Mesothelial cell of epicardium (in vitro differentiated cells): ENCODE measurements at regions not wholly inside any gene's neighbourhood (a gene's known extent, or its start where the extent isn't known, plus 50 kb on each side); places are given as distances from the start of the nearest gene placed in this dataset.
"Not testable (repeated sequence)": the region's sequence is repeated elsewhere in the genome, so short reads cannot be mapped to it uniquely, and the experiment has no call there.

Experiments
- DNase-seq, 2 experiments: peaks; one replicate each; pipeline ENCODE4 v3.0.0; 2021; ENCODE audit warnings: low spot score in 2 of 2; ENCODE audit not compliant: unreplicated experiment in 2 of 2
- H3K27ac Mint-ChIP-seq: 2 replicates; pipeline ENCODE4 v1.8.0; 2021; ENCODE audit warnings: mixed read lengths
- H3K27me3 Mint-ChIP-seq: 2 replicates; pipeline ENCODE4 v1.8.0; 2021; ENCODE audit warnings: low read depth, mixed read lengths
- H3K36me3 Mint-ChIP-seq: 2 replicates; pipeline ENCODE4 v1.8.0; 2021; ENCODE audit warnings: mixed read lengths
- H3K4me1 Mint-ChIP-seq: 2 replicates; pipeline ENCODE4 v1.8.0; 2021; ENCODE audit warnings: mixed read lengths
- H3K4me3 Mint-ChIP-seq: 2 replicates; pipeline ENCODE4 v1.8.0; 2021; ENCODE audit warnings: mild to moderate bottlenecking, moderate library complexity, mixed read lengths
- H3K9me3 Mint-ChIP-seq: 2 replicates; pipeline ENCODE4 v1.8.0; 2021; ENCODE audit warnings: mixed read lengths
- TF ChIP-seq, protein P1 (sequence below): fragments of 200-600 bp; sonication (generic); IDR thresholded peaks from one replicate; pipeline ENCODE4 v1.5.0; 2021; ENCODE audit warnings: antibody characterized with exemption; ENCODE audit not compliant: unreplicated experiment

DNA sequence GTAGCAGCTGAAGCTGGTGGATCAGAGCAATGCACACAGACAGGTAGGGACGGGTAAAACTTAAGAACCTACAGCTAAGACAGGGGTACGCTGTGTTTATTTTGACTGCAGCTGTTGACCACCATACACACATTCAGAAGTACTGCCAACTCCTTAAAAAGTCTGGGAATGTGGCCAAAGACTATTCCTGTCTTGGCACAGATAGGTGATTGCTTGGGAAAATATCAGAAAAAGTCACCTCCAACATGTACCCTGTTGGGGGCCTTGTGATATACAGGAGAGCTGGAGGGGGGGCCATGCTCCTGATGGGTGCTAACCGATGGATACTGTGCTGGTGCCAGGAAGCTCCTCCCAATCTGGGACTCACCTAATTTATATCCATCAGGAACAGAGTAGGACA lies 121.2 kb downstream of the VCX2 start:
- Mint-ChIP-seq H3K4me3 (no peak overlapping the region), H3K4me1 (peaks cover 34% of the 10 kb centered on the region), H3K27ac (no peak overlapping the region), H3K27me3 (no peaks in the 10 kb centered on the region), H3K36me3 (no peaks in the 10 kb centered on the region), H3K9me3 (no peaks in the 10 kb centered on the region)
- TF ChIP-seq, protein P1, sequence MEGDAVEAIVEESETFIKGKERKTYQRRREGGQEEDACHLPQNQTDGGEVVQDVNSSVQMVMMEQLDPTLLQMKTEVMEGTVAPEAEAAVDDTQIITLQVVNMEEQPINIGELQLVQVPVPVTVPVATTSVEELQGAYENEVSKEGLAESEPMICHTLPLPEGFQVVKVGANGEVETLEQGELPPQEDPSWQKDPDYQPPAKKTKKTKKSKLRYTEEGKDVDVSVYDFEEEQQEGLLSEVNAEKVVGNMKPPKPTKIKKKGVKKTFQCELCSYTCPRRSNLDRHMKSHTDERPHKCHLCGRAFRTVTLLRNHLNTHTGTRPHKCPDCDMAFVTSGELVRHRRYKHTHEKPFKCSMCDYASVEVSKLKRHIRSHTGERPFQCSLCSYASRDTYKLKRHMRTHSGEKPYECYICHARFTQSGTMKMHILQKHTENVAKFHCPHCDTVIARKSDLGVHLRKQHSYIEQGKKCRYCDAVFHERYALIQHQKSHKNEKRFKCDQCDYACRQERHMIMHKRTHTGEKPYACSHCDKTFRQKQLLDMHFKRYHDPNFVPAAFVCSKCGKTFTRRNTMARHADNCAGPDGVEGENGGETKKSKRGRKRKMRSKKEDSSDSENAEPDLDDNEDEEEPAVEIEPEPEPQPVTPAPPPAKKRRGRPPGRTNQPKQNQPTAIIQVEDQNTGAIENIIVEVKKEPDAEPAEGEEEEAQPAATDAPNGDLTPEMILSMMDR: no peak
- DNase-seq: no peak

DNA sequence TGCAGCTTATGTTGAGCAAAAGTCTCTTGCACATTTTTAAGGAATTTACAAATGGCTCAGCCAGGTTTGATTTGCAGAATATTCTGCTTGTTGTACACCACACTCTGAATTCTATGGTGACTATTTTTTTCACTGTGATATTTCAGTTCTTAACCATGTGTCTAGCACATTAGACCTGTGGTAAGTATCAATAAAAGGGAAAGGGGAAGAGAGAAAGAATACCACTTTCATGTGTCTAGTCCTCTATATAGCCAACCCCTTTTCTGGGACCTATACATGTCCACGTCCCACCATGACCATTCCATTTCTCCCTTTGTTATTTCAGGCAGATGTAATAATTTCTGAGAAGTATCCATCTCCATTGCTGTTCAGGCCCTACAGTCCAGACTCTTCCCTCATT lies 121.3 kb upstream of the PNPLA4 start:
- TF ChIP-seq, protein P1: no peak
- no peak for DNase-seq
- H3K4me1 Mint-ChIP-seq: peaks cover 34% of the 10 kb centered on the region
- peaks cover 2% of the 10 kb centered on the region for H3K27me3 Mint-ChIP-seq
- H3K36me3 Mint-ChIP-seq: no peaks in the 10 kb centered on the region
- no peak overlapping the region for H3K4me3 Mint-ChIP-seq
- H3K9me3 Mint-ChIP-seq: peaks cover 4% of the 10 kb centered on the region
- no peak overlapping the region for H3K27ac Mint-ChIP-seq

DNA sequence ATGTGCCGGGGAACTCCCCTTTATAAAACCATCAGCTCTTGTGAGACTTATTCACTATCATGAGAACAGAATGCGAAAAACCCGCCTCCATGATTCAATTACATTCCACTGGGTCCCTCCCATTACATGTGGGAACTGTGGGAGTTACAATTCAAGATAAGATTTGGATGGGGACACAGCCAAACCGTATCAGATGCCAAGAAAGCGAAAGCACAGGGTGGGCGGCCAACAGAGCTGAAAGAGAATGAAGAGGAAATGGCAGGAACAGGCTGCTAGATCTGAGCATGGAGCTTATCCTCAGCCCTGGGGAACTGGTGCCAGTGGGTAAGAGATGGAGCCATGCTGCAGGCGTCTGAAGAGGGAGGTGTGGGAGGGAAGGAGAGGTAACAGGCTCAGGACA lies 117.7 kb upstream of the PNPLA4 start:
- DNase-seq: no peak
- Mint-ChIP-seq H3K4me3 (no peak overlapping the region), H3K9me3 (peaks cover 4% of the 10 kb centered on the region), H3K36me3 (no peaks in the 10 kb centered on the region), H3K27ac (no peak overlapping the region), H3K4me1 (peaks cover 21% of the 10 kb centered on the region), H3K27me3 (peaks cover 2% of the 10 kb centered on the region)
- TF ChIP-seq, protein P1: no peak

DNA sequence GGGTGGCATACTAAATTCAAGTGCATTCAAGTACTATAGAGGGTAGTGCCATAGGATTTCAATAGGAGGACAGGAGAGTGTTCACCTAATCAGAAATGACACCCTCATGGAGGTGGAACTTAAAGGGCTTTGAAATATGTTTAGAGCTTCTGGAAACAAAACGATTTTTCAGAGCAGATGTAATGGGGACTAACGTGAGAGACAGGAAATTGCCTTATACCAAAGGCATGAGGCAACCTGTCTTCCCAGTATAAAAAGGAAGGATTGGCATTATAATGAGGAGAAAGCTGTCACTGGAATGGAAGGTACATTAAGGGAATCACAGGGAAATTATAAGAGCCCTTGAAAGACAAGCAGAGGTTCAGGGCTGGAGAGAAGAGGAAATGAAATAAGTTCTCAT lies 116.3 kb upstream of the PNPLA4 start:
- H3K9me3 Mint-ChIP-seq: peaks cover 4% of the 10 kb centered on the region
- no peak for DNase-seq

GRCh38 chrX:8043121-8043520 lies 115.9 kb upstream of the PNPLA4 start:
- H3K27me3 Mint-ChIP-seq: peaks cover 2% of the 10 kb centered on the region
- TF ChIP-seq, protein P1: no peak
- DNase-seq: no peak
- no peak overlapping the region for H3K4me3 Mint-ChIP-seq
- peaks cover 5% of the 10 kb centered on the region for H3K4me1 Mint-ChIP-seq
- H3K36me3 Mint-ChIP-seq: no peaks in the 10 kb centered on the region
- peaks cover 4% of the 10 kb centered on the region for H3K9me3 Mint-ChIP-seq
- no peak overlapping the region for H3K27ac Mint-ChIP-seq

More for the DNA sequence above, 116.3 kb upstream of the PNPLA4 start:
- H3K4me3 Mint-ChIP-seq: no peak overlapping the region
- TF ChIP-seq, protein P1: no peak
- peaks cover 2% of the 10 kb centered on the region for H3K27me3 Mint-ChIP-seq
- peaks cover 8% of the 10 kb centered on the region for H3K4me1 Mint-ChIP-seq
- H3K27ac Mint-ChIP-seq: no peak overlapping the region
- no peaks in the 10 kb centered on the region for H3K36me3 Mint-ChIP-seq

DNA sequence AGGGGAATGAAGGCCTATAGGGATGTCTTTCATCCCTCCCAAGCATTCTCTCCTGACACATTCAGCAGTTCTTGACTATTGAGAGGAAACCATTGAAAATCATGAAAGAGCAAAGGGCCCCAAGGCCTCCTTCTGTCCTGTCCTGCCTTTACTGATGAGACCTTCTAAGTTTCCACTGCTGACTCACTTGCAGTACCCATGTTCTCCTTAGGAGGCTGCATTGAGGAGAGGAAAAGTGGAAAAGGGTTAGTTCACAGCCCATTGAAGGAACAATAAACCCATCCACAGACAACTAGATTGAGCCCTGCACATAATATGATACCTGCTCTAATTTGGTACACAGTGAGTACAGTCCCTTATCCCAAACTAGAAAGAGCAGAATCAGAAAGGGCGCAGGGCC lies 115.1 kb upstream of the PNPLA4 start:
- H3K27ac Mint-ChIP-seq: no peak overlapping the region

GRCh38 chrX:8039711-8040110 lies 112.5 kb upstream of the PNPLA4 start:
- not testable (repeated sequence) for H3K4me1 Mint-ChIP-seq, DNase-seq, H3K4me3 Mint-ChIP-seq

More for the DNA sequence above, 115.1 kb upstream of the PNPLA4 start:
- no peak overlapping the region for H3K4me3 Mint-ChIP-seq
- peaks cover 2% of the 10 kb centered on the region for H3K4me1 Mint-ChIP-seq
- no peak for DNase-seq
- H3K9me3 Mint-ChIP-seq: peaks cover 4% of the 10 kb centered on the region
- TF ChIP-seq, protein P1: peak; percentile 32
- no peaks in the 10 kb centered on the region for H3K36me3 Mint-ChIP-seq
- H3K27me3 Mint-ChIP-seq: peaks cover 5% of the 10 kb centered on the region

More at GRCh38 chrX:8039711-8040110, 112.5 kb upstream of the PNPLA4 start:
- not testable (repeated sequence) for H3K36me3 Mint-ChIP-seq, H3K27ac Mint-ChIP-seq, H3K9me3 Mint-ChIP-seq, H3K27me3 Mint-ChIP-seq
